GM12892 (cell line): ENCODE measurements at regions not wholly inside any gene's neighbourhood (a gene's known extent, or its start where the extent isn't known, plus 50 kb on each side); places are given as distances from the start of the nearest gene placed in this dataset.

Source experiments
- DNase-seq: peaks from one replicate; pipeline ENCODE4 v3.0.0; 2011; ENCODE audit not compliant: insufficient read length
- FAIRE-seq: peaks from 2 replicates; lab custom pipeline; 2011; peaks lifted over from hg19 to GRCh38; lab: Jason Lieb, UNC
- POLR2A ChIP-seq: IDR thresholded peaks from 2 replicates; pipeline ENCODE4 v1.6.1; 2011; ENCODE audit warnings: low read depth, low read length, control low read depth
- POLR2AphosphoS5 ChIP-seq: IDR thresholded peaks from 2 replicates; pipeline ENCODE4 v1.6.1; 2011; ENCODE audit warnings: low read depth, low read length, control low read depth
- TAF1 ChIP-seq: IDR thresholded peaks from 2 replicates; pipeline ENCODE4 v1.6.1; 2011; ENCODE audit warnings: low read depth, mild to moderate bottlenecking, control low read depth, low read length, borderline replicate concordance

DNA sequence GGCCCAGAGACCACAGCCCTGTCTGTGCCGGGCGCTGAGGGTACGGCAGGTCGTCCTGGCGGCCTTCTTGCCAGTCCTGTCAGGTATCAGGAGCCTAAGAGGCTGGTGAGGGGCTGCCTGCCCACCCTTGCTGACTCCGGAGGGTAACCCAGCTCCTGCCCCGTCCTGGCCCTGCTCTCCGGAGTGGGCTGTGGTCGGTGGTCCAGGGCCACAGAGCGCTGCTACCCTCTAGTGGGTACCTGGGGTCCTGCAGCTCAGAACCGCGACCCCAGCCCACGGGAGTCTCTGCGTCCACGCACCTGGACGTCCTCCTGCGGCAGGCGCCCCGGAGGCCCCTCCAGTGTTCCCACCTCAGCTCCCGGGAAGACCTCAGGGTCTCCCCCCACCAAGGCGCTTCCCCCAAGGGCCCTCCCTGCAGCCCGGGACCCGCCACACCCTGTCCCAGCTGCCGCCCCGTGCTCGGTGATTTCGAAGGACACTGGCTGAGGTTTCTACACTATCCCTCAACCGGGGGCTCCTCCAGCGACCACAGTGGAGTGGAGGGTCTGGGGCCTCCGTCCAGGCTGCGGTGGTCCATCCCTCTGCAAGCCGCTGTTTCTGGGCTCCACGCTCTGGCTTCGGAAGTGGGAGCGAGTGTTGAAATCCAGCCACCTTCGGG lies 75.9 kb upstream of the FBRSL1 start:
- no peak for DNase-seq
- TF ChIP-seq POLR2A, result no peak

DNA sequence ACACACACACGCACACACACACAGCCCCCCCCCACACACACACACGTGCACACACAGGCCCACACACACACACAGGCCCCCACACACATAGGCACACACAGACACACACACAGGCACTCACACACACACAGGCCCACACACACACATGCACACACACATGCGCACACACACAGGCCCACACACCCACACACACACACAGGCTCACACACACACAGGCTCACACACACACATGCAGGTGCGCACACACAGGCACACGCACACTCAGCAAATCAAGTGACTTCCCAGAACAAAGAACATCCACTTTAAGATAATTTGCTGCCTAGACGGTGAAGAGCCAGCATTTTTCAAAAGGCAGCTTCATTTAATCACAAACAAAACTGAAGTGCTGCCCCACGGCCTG lies 78.5 kb upstream of the FBRSL1 start:
- no peak for DNase-seq
- TF ChIP-seq POLR2A, result no peak
- no peak for TF ChIP-seq TAF1
- TF ChIP-seq POLR2AphosphoS5, result no peak
- no peak for FAIRE-seq

More for the DNA sequence above, 75.9 kb upstream of the FBRSL1 start:
- no peak for FAIRE-seq

DNA sequence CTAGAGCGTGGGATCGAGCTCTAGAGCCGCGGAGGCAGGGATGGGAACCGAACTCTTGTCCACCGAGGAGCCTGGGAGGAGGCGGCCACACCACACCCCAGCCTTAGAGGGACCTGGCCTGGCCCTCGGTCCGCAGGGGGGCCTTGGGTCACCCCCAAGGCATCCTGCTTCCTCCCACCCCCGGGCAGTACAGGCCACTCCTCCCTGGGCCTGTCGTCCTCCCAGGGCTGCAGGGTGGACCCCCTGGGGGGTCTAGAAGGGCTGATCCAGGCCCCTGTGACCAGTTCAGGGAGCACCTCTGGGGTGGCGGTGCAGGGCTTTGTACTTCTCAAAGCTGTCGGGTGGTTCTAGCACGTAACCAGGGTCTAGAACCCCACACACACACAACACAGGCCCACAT lies 79.1 kb upstream of the FBRSL1 start:
- no peak for FAIRE-seq
- DNase-seq, result no peak
- TF ChIP-seq POLR2A (no peak), POLR2AphosphoS5 (no peak)

DNA sequence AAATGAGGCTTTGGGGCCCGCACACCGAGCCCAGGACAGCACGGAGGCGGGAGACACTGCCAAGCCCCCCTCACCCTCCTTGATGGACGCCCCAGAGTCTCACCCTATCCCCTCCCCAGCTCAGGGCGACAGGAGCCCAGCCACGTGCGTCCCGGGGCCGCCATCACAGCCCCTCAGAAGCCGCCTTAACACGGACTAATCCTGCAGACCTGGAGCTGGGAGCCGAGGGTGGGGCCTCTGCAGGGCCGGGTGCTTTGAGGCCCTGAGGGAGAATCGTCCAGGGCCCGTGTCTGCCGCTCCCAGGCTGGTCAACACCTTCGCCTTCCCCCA lies 79.7 kb upstream of the FBRSL1 start:
- FAIRE-seq (no peak), DNase-seq (no peak)
- no peak for TF ChIP-seq POLR2A
- TF ChIP-seq TAF1, result no peak

DNA sequence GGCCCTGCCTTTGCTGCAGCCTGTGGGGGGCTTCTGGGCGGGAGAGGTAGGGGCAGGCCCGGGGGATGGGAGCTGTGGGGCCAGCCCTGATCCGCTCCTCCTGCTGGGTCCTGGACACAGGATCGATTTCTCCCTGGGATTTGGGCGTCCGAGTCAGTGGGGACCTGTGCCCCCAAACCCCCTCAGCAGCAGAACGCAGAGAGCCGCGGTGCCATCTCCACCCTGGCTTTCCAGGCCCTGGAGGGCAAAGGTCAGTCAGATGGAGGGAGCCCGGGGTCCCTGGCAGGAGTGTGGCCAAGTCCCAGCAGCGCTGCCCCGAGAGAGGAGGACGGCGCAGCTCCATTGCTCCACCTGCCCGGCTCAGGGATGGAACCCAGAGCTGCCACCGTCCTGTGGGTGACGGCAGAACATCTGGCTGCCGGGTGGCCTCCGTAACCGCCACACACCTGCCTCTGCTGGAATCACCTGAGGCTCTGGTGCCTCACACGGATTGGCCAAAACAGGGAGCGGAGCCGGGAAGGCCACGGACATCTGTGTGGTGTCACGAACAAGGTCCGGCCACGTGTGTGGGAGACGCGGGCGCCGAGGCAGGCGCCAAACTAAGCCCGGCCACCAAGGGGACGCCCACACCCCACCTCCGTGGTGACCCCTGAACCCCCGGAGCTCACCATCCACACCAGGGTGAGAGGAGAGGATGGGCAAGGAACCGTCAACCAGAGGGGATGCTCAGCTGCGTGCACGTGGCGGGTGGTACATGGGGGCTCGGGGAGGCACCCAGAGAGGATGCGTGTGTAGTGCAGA lies 80.3 kb upstream of the FBRSL1 start:
- no peak for FAIRE-seq
- TF ChIP-seq POLR2AphosphoS5 (no peak), TAF1 (no peak), POLR2A (no peak)
- no peak for DNase-seq

DNA sequence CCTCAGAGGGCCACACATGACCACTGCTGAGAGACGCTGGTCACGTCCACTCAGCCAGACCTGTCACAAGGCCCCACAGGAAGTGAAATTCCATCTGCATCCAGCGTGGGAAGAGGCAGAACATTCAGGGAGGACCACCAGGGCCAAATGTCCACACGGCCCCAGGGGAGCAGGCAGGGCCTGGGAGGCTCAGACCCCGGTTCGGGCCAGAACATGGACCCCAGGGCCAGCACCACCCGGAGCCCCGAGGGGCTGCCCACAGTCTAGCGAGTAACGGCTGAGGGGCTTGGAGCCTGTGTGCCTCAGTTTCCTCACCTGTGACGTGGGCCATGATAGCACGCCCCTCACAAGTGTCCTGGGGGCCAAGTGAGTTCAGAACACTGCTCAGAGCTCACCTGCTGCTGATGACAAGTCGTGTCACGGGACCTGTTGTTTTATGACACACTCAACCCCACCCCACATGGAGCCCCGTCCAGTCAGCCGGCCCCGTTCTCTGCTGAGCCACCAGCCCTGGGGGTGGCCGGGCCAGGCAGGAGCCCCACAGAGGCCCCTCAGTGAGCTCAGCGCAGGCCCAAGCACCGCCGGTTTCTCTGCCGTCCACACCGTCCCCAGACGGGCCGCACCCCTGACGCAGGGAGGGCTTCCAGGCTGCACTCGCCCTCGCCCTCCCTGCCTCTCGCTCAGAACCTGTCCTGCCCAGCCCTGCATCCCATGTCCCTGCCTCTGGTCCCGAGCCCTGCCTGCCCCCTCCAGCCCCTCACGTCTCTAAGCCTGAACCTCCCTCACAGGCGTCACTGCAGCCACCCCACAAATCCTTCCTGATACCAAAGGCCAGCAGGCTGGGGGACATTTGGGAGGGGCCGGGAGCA lies 79.5 kb upstream of the GALNT9 start:
- FAIRE-seq (no peak), DNase-seq (no peak)
- TF ChIP-seq POLR2AphosphoS5 (no peak), POLR2A (no peak), TAF1 (no peak)

DNA sequence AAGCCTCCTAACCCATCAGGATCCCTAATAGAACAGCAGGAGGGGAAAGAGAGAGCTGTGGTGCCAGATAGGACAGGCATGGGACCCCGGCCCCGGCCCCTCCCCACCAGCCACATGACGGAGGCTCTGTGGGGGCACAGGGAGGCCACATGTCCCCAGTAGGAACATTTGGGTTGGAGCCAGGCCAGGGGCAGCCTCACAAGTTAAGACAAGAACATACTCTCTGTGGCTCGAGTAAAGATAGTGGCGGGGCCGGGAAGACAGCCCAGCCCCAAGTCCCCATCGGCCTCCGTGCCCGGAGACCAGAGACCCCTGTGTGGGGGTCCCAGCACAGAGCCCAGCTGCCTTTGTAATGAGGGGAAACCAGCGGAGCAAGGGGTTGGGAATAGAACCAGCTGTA lies 78.6 kb upstream of the GALNT9 start:
- FAIRE-seq, result no peak
- no peak for DNase-seq

DNA sequence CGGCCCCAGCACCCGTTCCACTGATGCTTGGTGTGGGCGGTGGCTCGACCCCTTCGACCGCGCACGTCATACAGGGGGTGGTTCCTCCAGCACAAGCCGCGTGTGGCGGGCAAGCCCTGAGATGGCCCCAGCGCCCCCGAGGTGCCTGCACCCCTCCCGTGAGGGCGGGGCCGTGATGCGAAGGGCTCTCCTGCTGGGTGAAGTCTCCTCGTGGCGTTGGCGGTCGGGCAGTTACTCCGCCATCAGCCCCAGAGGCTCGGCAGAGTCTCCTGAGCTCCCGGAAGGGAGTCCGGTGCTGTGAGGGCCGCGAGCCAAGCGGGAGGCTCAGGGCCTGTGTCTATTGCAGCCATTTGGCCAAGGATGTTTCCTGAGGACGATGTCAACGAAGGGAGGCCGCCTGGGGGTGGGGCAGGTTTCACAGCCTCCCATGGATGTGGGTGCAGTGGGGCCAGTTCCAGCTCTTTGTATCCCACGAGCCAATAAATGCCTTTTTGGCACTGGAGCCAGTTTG lies 78.1 kb upstream of the GALNT9 start:
- no peak for FAIRE-seq
- TF ChIP-seq POLR2AphosphoS5 (no peak), POLR2A (no peak), TAF1 (no peak)
- no peak for DNase-seq

More for the DNA sequence above, 78.6 kb upstream of the GALNT9 start:
- TF ChIP-seq TAF1 (no peak), POLR2A (no peak)

DNA sequence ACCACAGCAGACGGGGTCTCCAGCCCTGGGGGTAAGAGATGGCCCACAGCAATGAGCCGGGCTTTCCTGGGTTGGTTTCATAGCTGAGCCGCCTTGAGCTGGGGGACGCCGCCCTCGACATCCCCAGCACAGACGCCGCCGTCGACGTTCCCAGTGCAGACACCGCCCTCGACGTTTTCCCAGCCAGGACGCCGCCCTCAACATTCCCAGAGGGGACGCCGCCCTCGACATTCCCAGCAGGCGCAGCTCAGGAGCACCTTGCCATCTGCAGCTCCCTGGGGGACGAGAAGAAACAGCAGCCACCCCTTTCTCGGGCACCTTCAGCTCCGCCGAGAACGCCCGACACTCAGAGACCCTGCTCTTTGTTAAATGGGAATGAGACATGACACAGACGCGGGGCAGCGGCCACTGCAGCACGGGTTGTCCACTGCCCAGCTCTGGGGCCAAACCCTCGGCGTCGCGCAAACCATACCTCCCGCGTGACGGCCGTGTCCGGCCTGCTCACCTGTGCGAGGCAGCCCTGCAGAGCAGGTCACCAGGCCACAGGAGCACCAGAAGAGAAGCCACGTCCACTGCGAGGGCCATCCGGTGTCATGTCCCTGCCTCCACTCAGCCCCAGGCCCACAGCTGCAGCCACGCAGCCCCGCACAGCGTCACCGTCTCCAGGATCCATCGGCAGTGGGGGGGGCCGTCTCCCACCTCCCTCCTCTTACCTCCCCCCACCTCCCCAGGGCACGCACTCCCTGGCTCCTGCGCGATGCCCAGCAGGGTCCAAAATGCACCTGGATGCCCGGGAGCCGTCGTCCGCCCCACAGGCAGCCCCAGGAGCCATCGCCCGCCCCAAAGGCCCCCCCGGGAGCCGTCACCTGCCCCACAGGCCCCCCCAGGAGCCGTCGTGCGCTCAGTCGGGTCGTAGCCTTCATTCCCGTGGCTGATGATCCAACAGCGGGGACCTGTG lies 77.4 kb upstream of the GALNT9 start:
- TF ChIP-seq POLR2AphosphoS5 (no peak), POLR2A (no peak), TAF1 (no peak)
- FAIRE-seq (no peak), DNase-seq (no peak)

DNA sequence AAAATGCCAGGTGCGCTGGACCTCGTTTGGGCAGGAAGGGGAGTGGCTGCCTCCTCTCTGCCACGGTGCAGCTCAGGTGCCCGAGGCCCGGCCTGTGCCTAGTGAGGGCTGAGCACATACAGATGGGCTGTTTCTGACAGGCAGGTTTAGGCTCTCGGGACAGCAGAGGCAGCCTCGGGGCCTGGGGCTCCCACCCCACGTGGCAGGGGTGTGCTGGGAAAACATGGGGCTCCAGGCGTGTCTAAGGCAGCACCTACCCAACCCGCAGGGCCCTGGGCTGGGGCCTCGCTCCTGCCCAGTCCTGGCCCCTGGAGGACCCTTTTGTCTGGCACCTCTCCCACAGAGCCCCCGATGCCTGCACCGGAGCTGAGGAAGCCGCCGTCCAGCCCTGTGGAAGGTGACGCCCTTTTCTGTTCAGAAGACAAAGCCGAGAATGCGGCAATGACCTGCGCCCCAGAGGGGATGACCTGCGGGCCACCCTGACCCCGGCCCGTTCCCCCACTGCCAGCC lies 76.4 kb upstream of the GALNT9 start:
- DNase-seq, result no peak
- FAIRE-seq, result no peak
- TF ChIP-seq POLR2A (no peak), TAF1 (no peak), POLR2AphosphoS5 (no peak)
